ENCODE measurements at regions not wholly inside any gene's neighbourhood (a gene's known extent, or its start where the extent isn't known, plus 50 kb on each side); places are given as distances from the start of the nearest gene placed in this dataset.

GRCh38 chr4:54547299-54548097 is 110.3 kb upstream of the KIT start:
- H3K9me3 ChIP-seq, result no peaks in the 10 kb centered on the region

GRCh38 chr4:54548098-54548620 is 109.6 kb upstream of the KIT start:
- no peak for DNase-seq
- Histone ChIP-seq H3K27me3 (no peaks in the 10 kb centered on the region), H3K36me3 (no peaks in the 10 kb centered on the region), H3K9me3 (no peaks in the 10 kb centered on the region), H3K4me3 (no peak overlapping the region)

More at GRCh38 chr4:54547299-54548097, 110.3 kb upstream of the KIT start:
- Histone ChIP-seq H3K36me3 (no peaks in the 10 kb centered on the region), H3K27me3 (no peaks in the 10 kb centered on the region), H3K4me3 (no peak overlapping the region)
- DNase-seq, result no peak

GRCh38 chr4:54548831-54549460 is 108.8 kb upstream of the KIT start:
- H3K36me3 ChIP-seq, result no peaks in the 10 kb centered on the region
- H3K4me3 ChIP-seq, result no peak overlapping the region
- H3K27me3 ChIP-seq, result no peaks in the 10 kb centered on the region
- no peak for DNase-seq
- H3K9me3 ChIP-seq, result no peaks in the 10 kb centered on the region

GRCh38 chr4:54550395-54551171 is 107.2 kb upstream of the KIT start:
- H3K27me3 ChIP-seq, result no peaks in the 10 kb centered on the region
- no peak for DNase-seq

GRCh38 chr4:54553001-54553400 is 104.8 kb upstream of the KIT start:
- H3K36me3 ChIP-seq, result no peaks in the 10 kb centered on the region
- H3K4me3 ChIP-seq, result no peak overlapping the region
- no peaks in the 10 kb centered on the region for H3K27me3 ChIP-seq
- H3K9me3 ChIP-seq, result no peaks in the 10 kb centered on the region
- no peak for DNase-seq

More at GRCh38 chr4:54550395-54551171, 107.2 kb upstream of the KIT start:
- Histone ChIP-seq H3K4me3 (no peak overlapping the region), H3K36me3 (no peaks in the 10 kb centered on the region), H3K9me3 (no peaks in the 10 kb centered on the region)

GRCh38 chr4:54554339-54554990 is 103.3 kb upstream of the KIT start:
- Histone ChIP-seq H3K9me3 (no peaks in the 10 kb centered on the region), H3K4me3 (no peak overlapping the region), H3K27me3 (no peaks in the 10 kb centered on the region), H3K36me3 (no peaks in the 10 kb centered on the region)
- DNase-seq, result no peak

- Histone ChIP-seq H3K9me3 (no peaks in the 10 kb centered on the region), H3K4me3 (no peak overlapping the region), H3K27me3 (no peaks in the 10 kb centered on the region), H3K36me3 (no peaks in the 10 kb centered on the region)
- no peak for DNase-seq
Measured at GRCh38 chr4:54556051-54556450, 101.7 kb upstream of the KIT start.

GRCh38 chr4:54556587-54556986 is 101.2 kb upstream of the KIT start:
- DNase-seq, result no peak
- no peak overlapping the region for H3K4me3 ChIP-seq
- H3K9me3 ChIP-seq, result no peaks in the 10 kb centered on the region
- H3K36me3 ChIP-seq, result no peaks in the 10 kb centered on the region
- no peaks in the 10 kb centered on the region for H3K27me3 ChIP-seq

GRCh38 chr4:54558889-54559677 is 98.7 kb upstream of the KIT start:
- no peak for DNase-seq
- Histone ChIP-seq H3K4me3 (no peak overlapping the region), H3K36me3 (no peaks in the 10 kb centered on the region), H3K27me3 (no peaks in the 10 kb centered on the region), H3K9me3 (no peaks in the 10 kb centered on the region)

GRCh38 chr4:54560513-54560912 is 97.2 kb upstream of the KIT start:
- H3K9me3 ChIP-seq, result no peaks in the 10 kb centered on the region
- H3K4me3 ChIP-seq, result no peak overlapping the region
- H3K27me3 ChIP-seq, result no peaks in the 10 kb centered on the region
- no peak for DNase-seq
- no peaks in the 10 kb centered on the region for H3K36me3 ChIP-seq

GRCh38 chr4:54561940-54562339 is 95.8 kb upstream of the KIT start:
- Histone ChIP-seq H3K4me3 (no peak overlapping the region), H3K9me3 (no peaks in the 10 kb centered on the region), H3K36me3 (no peaks in the 10 kb centered on the region), H3K27me3 (no peaks in the 10 kb centered on the region)
- DNase-seq, result no peak

- no peak for DNase-seq
- no peaks in the 10 kb centered on the region for H3K27me3 ChIP-seq
- H3K4me3 ChIP-seq, result no peak overlapping the region
- no peaks in the 10 kb centered on the region for H3K9me3 ChIP-seq
- H3K36me3 ChIP-seq, result no peaks in the 10 kb centered on the region
Measured at GRCh38 chr4:54566608-54567007, 91.1 kb upstream of the KIT start.

- H3K9me3 ChIP-seq, result no peaks in the 10 kb centered on the region
- no peaks in the 10 kb centered on the region for H3K36me3 ChIP-seq
- H3K4me3 ChIP-seq, result no peak overlapping the region
- no peaks in the 10 kb centered on the region for H3K27me3 ChIP-seq
- DNase-seq, result no peak
Measured at GRCh38 chr4:54567327-54567726, 90.4 kb upstream of the KIT start.

GRCh38 chr4:54568184-54568583 is 89.6 kb upstream of the KIT start:
- H3K4me3 ChIP-seq, result no peak overlapping the region
- no peaks in the 10 kb centered on the region for H3K27me3 ChIP-seq
- no peaks in the 10 kb centered on the region for H3K9me3 ChIP-seq
- DNase-seq, result peak; percentile 76
- H3K36me3 ChIP-seq, result no peaks in the 10 kb centered on the region

- H3K36me3 ChIP-seq, result no peaks in the 10 kb centered on the region
- no peak for DNase-seq
- no peak overlapping the region for H3K4me3 ChIP-seq
- no peaks in the 10 kb centered on the region for H3K27me3 ChIP-seq
- no peaks in the 10 kb centered on the region for H3K9me3 ChIP-seq
Measured at GRCh38 chr4:54570822-54571221, 86.9 kb upstream of the KIT start.
